SK-N-SH (cell line): ENCODE measurements at regions not wholly inside any gene's neighbourhood (a gene's known extent, or its start where the extent isn't known, plus 50 kb on each side); places are given as distances from the start of the nearest gene placed in this dataset.

Source experiments
- CTCF ChIA-PET: fragments of 300-600, 350-600 bp; formaldehyde crosslinking; extraction: SDS; loops from one replicate; lab custom pipeline; 2021; lab: Yijun Ruan, JAX
- POLR2A ChIA-PET: fragments of 350-600 bp; sonication (Branson Sonifier 250); formaldehyde crosslinking; extraction: SDS; loops from one replicate; lab custom pipeline; 2020; ENCODE audit warnings: antibody characterized with exemption, inconsistent platforms; lab: Yijun Ruan, JAX
- DNase-seq: peaks from one replicate; pipeline ENCODE4 v3.0.0; 2012
- H2AFZ ChIP-seq: fragments of 200-600 bp; sonication (generic); 2 replicates; pipeline ENCODE4 v1.8.1; 2016; ENCODE audit warnings: antibody characterized with exemption, mild to moderate bottlenecking, low read depth
- H3F3A ChIP-seq: fragments of 200-600 bp; sonication (generic); replicated peaks from 2 replicates; pipeline ENCODE3; 2016; ENCODE audit warnings: antibody characterized with exemption, mild to moderate bottlenecking; ENCODE audit not compliant: insufficient read depth
- H3K27ac ChIP-seq, 2 experiments: fragments of 200-500 bp in 1 of 2; fragments of 200-600 bp in 1 of 2; sonication (Bioruptor generic) in 1 of 2; sonication (generic), shearing (Covaris generic) in 1 of 2; 2 replicates each; pipeline versions ENCODE4 v1.5.1 to v1.6.1; 2014 to 2016; ENCODE audit warnings: low read depth in 2 of 2, inconsistent platforms in 1 of 2, low read length in 1 of 2, mild to moderate bottlenecking in 1 of 2, mixed read lengths in 1 of 2
- H3K27me3 ChIP-seq: fragments of 200-600 bp; sonication (generic), shearing (Covaris generic); 2 replicates; pipeline ENCODE4 v1.6.1; 2016; ENCODE audit warnings: mixed run types; ENCODE audit not compliant: insufficient read depth
- H3K36me3 ChIP-seq, 2 experiments: fragments of 200-500 bp in 1 of 2; fragments of 200-600 bp in 1 of 2; sonication (Bioruptor generic) in 1 of 2; sonication (generic) in 1 of 2; replicated peaks in 1 of 2; 2 replicates each; pipeline versions ENCODE3 to v1.5.1; 2014 to 2016; ENCODE audit warnings: low read length in 1 of 2, mild to moderate bottlenecking in 1 of 2; ENCODE audit not compliant: insufficient read depth in 2 of 2, control insufficient read depth in 1 of 2
- H3K4me1 ChIP-seq, 2 experiments: fragments of 200-500 bp in 1 of 2; fragments of 200-600 bp in 1 of 2; sonication (Bioruptor generic) in 1 of 2; sonication (generic), shearing (Covaris generic) in 1 of 2; 2 replicates each; pipeline versions ENCODE4 v1.5.1 to v1.6.1; 2014 to 2016; ENCODE audit warnings: low read depth in 1 of 2, low read length in 1 of 2, mixed run types in 1 of 2; ENCODE audit not compliant: insufficient read depth in 2 of 2, control insufficient read depth in 1 of 2
- H3K4me2 ChIP-seq: fragments of 200-600 bp; sonication (generic), shearing (Covaris generic); 2 replicates; pipeline ENCODE4 v1.6.1; 2017; ENCODE audit warnings: mixed run types
- H3K4me3 ChIP-seq, 2 experiments: fragments of 200-500 bp in 1 of 2; fragments of 200-600 bp in 1 of 2; sonication (Bioruptor generic) in 1 of 2; sonication (generic), shearing (Covaris generic) in 1 of 2; 2 replicates each; pipeline versions ENCODE4 v1.5.1 to v1.8.1; 2014 to 2016; ENCODE audit warnings: low read depth in 2 of 2, inconsistent platforms in 1 of 2, low read length in 1 of 2, mild to moderate bottlenecking in 1 of 2, mixed read lengths in 1 of 2, moderate library complexity in 1 of 2
- H3K79me2 ChIP-seq: fragments of 200-600 bp; sonication (generic); 2 replicates; pipeline ENCODE4 v1.8.1; 2017; ENCODE audit warnings: mild to moderate bottlenecking; ENCODE audit not compliant: insufficient read depth
- H3K9ac ChIP-seq: fragments of 200-600 bp; sonication (generic); 2 replicates; pipeline ENCODE4 v1.6.1; 2017; ENCODE audit warnings: mixed run types
- H3K9me2 ChIP-seq: fragments of 200-600 bp; sonication (generic); 2 replicates; pipeline ENCODE4 v1.6.1; 2017; ENCODE audit warnings: mixed run types
- H3K9me3 ChIP-seq: fragments of 200-600 bp; sonication (generic); 2 replicates; pipeline ENCODE4 v1.6.1; 2017; ENCODE audit warnings: mixed run types, mild to moderate bottlenecking, moderate library complexity
- H4K20me1 ChIP-seq: fragments of 200-600 bp; sonication (generic); 2 replicates; pipeline ENCODE4 v1.6.1; 2017; ENCODE audit warnings: mild to moderate bottlenecking, mixed run types; ENCODE audit not compliant: insufficient read depth
- ELF1 ChIP-seq: IDR thresholded peaks from 2 replicates; pipeline ENCODE4 v1.4.0; 2012
- FOSL2 ChIP-seq: IDR thresholded peaks from 2 replicates; pipeline ENCODE4 v1.4.0; 2012; ENCODE audit warnings: low read depth, mild to moderate bottlenecking, moderate library complexity, borderline replicate concordance
- GATA2 ChIP-seq: sonication (generic); formaldehyde crosslinking; IDR thresholded peaks from 2 replicates; pipeline ENCODE4 v1.5.0; 2020; ENCODE audit warnings: mild to moderate bottlenecking, missing genetic modification reagents
- JUND ChIP-seq: IDR thresholded peaks from 2 replicates; pipeline ENCODE4 v1.4.0; 2012
- NFIC ChIP-seq: IDR thresholded peaks from 2 replicates; pipeline ENCODE4 v1.4.0; 2012; ENCODE audit warnings: borderline replicate concordance
- RFX5 ChIP-seq: IDR thresholded peaks from 2 replicates; pipeline ENCODE4 v1.6.1; 2012; ENCODE audit warnings: mild to moderate bottlenecking, improper control_type of control experiment, low read length
- RXRA ChIP-seq: IDR thresholded peaks from 2 replicates; pipeline ENCODE4 v1.4.0; 2012; ENCODE audit warnings: low read depth, mild to moderate bottlenecking, borderline replicate concordance
- TAF1 ChIP-seq: IDR thresholded peaks from 2 replicates; pipeline ENCODE4 v1.6.1; 2012; ENCODE audit warnings: low read depth, mild to moderate bottlenecking, low read length, moderate library complexity, borderline replicate concordance
- TCF12 ChIP-seq: IDR thresholded peaks from 2 replicates; pipeline ENCODE4 v1.4.0; 2012
- YY1 ChIP-seq: IDR thresholded peaks from 2 replicates; pipeline ENCODE4 v1.4.0; 2012; ENCODE audit warnings: low read depth, mild to moderate bottlenecking
- WGBS: methylation state at CpG from one replicate; pipeline ENCODE4 v1.1.6; 2017; ENCODE audit warnings: low lambda C conversion rate; 5-methylcytosine and 5-hydroxymethylcytosine counted together
- TF ChIP-seq, protein P1 (sequence below): IDR thresholded peaks from 2 replicates; pipeline ENCODE4 v1.6.1; 2012; ENCODE audit warnings: mild to moderate bottlenecking, low read depth, low read length, moderate library complexity
- TF ChIP-seq, protein P2 (sequence below): IDR thresholded peaks from 2 replicates; pipeline ENCODE4 v1.4.0; 2012; ENCODE audit warnings: low read depth
- TF ChIP-seq, protein P3 (sequence below): fragments of 150-350 bp; IDR thresholded peaks from 2 replicates; pipeline ENCODE4 v1.6.1; 2016; ENCODE audit warnings: mild to moderate bottlenecking, low read depth, low read length
- TF ChIP-seq, protein P4 (sequence below): fragments of 200-600 bp; sonication (generic); IDR thresholded peaks from 2 replicates; pipeline ENCODE4 v1.6.1; 2017; ENCODE audit warnings: antibody characterized with exemption, mild to moderate bottlenecking, moderate library complexity
- TF ChIP-seq, protein P5 (sequence below): IDR thresholded peaks from 2 replicates; pipeline ENCODE4; 2012

DNA sequence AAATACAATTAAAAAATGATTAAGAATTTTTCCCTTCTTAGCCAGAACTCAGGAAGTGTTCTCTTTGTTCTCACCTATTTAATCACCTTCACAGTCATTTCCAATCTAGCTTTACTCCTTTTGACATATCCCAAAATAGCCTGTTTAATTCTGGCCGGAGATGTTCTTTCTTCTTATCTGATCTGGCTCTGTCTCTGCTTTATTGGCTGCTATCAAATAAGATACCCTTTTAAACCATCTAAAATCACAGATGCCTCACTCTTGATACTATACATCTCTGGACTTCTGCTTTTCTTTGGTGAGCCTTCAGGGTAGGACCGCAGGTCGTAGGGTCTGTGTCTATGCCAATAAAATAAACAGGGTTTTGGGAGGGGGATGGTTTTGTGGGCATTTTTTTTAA is 319.2 kb upstream of the SEMA6D start (continued):
- TF ChIP-seq NFIC (peak; percentile 27; the same call in 1 of the 2 replicates), GATA2 (CRISPR knock-in tag) (peak; percentile 96), FOSL2 (no peak), TCF12 (peak; percentile 48)
- TF ChIP-seq, protein P1, sequence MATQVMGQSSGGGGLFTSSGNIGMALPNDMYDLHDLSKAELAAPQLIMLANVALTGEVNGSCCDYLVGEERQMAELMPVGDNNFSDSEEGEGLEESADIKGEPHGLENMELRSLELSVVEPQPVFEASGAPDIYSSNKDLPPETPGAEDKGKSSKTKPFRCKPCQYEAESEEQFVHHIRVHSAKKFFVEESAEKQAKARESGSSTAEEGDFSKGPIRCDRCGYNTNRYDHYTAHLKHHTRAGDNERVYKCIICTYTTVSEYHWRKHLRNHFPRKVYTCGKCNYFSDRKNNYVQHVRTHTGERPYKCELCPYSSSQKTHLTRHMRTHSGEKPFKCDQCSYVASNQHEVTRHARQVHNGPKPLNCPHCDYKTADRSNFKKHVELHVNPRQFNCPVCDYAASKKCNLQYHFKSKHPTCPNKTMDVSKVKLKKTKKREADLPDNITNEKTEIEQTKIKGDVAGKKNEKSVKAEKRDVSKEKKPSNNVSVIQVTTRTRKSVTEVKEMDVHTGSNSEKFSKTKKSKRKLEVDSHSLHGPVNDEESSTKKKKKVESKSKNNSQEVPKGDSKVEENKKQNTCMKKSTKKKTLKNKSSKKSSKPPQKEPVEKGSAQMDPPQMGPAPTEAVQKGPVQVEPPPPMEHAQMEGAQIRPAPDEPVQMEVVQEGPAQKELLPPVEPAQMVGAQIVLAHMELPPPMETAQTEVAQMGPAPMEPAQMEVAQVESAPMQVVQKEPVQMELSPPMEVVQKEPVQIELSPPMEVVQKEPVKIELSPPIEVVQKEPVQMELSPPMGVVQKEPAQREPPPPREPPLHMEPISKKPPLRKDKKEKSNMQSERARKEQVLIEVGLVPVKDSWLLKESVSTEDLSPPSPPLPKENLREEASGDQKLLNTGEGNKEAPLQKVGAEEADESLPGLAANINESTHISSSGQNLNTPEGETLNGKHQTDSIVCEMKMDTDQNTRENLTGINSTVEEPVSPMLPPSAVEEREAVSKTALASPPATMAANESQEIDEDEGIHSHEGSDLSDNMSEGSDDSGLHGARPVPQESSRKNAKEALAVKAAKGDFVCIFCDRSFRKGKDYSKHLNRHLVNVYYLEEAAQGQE: no peak

DNA sequence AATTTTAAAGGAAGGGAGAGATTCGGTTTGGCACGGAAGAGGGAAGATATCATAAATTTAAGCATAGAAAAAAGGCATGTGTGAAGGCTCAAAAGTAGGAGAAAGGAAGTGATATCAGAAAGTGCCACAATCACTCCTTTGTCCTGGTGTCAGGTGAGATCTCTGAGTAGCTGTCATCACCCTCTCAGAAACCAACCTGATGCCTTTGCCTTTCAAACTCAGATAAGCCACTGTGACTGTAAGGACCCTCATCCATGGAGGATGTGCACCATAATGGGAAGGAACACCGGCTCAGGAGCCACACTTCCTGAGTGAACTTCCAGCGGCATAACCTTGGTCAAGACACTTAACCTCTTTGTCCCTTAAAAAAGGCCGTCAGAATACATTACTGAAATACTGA is 318.7 kb upstream of the SEMA6D start:
- no peak overlapping the region for H3K4me2 ChIP-seq
- TF ChIP-seq, protein P2, sequence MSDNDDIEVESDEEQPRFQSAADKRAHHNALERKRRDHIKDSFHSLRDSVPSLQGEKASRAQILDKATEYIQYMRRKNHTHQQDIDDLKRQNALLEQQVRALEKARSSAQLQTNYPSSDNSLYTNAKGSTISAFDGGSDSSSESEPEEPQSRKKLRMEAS: no peak
- no peak for TF ChIP-seq YY1
- TF ChIP-seq TAF1: no peak
- TF ChIP-seq ELF1: no peak
- TF ChIP-seq, protein P1: no peak
- TF ChIP-seq, protein P3, sequence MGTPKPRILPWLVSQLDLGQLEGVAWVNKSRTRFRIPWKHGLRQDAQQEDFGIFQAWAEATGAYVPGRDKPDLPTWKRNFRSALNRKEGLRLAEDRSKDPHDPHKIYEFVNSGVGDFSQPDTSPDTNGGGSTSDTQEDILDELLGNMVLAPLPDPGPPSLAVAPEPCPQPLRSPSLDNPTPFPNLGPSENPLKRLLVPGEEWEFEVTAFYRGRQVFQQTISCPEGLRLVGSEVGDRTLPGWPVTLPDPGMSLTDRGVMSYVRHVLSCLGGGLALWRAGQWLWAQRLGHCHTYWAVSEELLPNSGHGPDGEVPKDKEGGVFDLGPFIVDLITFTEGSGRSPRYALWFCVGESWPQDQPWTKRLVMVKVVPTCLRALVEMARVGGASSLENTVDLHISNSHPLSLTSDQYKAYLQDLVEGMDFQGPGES: no peak
- TF ChIP-seq, protein P4, sequence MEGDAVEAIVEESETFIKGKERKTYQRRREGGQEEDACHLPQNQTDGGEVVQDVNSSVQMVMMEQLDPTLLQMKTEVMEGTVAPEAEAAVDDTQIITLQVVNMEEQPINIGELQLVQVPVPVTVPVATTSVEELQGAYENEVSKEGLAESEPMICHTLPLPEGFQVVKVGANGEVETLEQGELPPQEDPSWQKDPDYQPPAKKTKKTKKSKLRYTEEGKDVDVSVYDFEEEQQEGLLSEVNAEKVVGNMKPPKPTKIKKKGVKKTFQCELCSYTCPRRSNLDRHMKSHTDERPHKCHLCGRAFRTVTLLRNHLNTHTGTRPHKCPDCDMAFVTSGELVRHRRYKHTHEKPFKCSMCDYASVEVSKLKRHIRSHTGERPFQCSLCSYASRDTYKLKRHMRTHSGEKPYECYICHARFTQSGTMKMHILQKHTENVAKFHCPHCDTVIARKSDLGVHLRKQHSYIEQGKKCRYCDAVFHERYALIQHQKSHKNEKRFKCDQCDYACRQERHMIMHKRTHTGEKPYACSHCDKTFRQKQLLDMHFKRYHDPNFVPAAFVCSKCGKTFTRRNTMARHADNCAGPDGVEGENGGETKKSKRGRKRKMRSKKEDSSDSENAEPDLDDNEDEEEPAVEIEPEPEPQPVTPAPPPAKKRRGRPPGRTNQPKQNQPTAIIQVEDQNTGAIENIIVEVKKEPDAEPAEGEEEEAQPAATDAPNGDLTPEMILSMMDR: no peak
- TF ChIP-seq JUND: no peak
- TF ChIP-seq, protein P5, sequence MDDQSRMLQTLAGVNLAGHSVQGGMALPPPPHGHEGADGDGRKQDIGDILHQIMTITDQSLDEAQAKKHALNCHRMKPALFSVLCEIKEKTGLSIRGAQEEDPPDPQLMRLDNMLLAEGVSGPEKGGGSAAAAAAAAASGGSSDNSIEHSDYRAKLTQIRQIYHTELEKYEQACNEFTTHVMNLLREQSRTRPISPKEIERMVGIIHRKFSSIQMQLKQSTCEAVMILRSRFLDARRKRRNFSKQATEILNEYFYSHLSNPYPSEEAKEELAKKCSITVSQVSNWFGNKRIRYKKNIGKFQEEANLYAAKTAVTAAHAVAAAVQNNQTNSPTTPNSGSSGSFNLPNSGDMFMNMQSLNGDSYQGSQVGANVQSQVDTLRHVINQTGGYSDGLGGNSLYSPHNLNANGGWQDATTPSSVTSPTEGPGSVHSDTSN: no peak
- TF ChIP-seq RXRA: no peak
- TF ChIP-seq RFX5: no peak
- H3K4me1 ChIP-seq: peaks cover 0 to 11% of the 10 kb centered on the region in 2 experiments; a peak in 3 of 4 replicates
- no peaks in the 10 kb centered on the region for H3K36me3 ChIP-seq
- H3K9me3 ChIP-seq: no peaks in the 10 kb centered on the region
- ChIA-PET CTCF (interaction anchor here (1.1 to 1.5 kb wide), 2 partner anchors 15 to 202 kb away, joined by 3 to 6 read pairs; no protein-coding TSS in a partner anchor), POLR2A (no interaction called here)
- H3K27ac ChIP-seq: no peak overlapping the region
- H3K4me3 ChIP-seq: no peak overlapping the region
- no peaks in the 10 kb centered on the region for H3K79me2 ChIP-seq
- H3K9ac ChIP-seq: no peak overlapping the region
- WGBS: 36% methylated on average over 5 of the region's 5 CpGs
- H2AFZ ChIP-seq: no peak overlapping the region
- H3F3A ChIP-seq: no peaks in the 10 kb centered on the region
- no peaks in the 10 kb centered on the region for H4K20me1 ChIP-seq
- no peak for DNase-seq
- H3K9me2 ChIP-seq: no peaks in the 10 kb centered on the region
- H3K27me3 ChIP-seq: no peaks in the 10 kb centered on the region
